A673 (cell line): ENCODE measurements at regions not wholly inside any gene's neighbourhood (a gene's known extent, or its start where the extent isn't known, plus 50 kb on each side); places are given as distances from the start of the nearest gene placed in this dataset.

ENCODE experiments used
- BruUV-seq: library from RNA; stranded (reverse); fragments of 400-500 nt; replicated peaks from 2 replicates; lab custom pipeline; 2021; lab: Mats Ljungman, UMichigan
- CTCF ChIA-PET: fragments of 300-600 bp; sonication (Branson Sonifier 250); formaldehyde crosslinking; loops from one replicate; lab custom pipeline; 2022; ENCODE audit warnings: antibody characterized with exemption; lab: Charles Lee
- POLR2A ChIA-PET: fragments of 300-600 bp; sonication (Branson Sonifier 250); formaldehyde crosslinking; loops from one replicate; lab custom pipeline; 2022; ENCODE audit warnings: antibody characterized with exemption; ENCODE audit not compliant: low non-redundant PET; lab: Charles Lee
- DNase-seq: peaks from one replicate; pipeline ENCODE4 v3.0.0-alpha.2; 2015; ENCODE audit warnings: low spot score
- H3K27ac ChIP-seq: fragments of 200-600 bp; sonication (generic); 2 replicates; pipeline ENCODE4 v1.5.1; 2016; ENCODE audit warnings: mixed run types, low read depth, mild to moderate bottlenecking, mixed read lengths, antibody characterized with exemption, low read length; ENCODE audit not compliant: poor library complexity, severe bottlenecking
- H3K27me3 ChIP-seq: fragments of 200-600 bp; sonication (generic); replicated peaks from 2 replicates; pipeline ENCODE4 v1.6.1; 2017; ENCODE audit warnings: mixed run types, low read depth, mild to moderate bottlenecking, mixed read lengths, antibody characterized with exemption, low read length; ENCODE audit not compliant: insufficient read depth, poor library complexity
- H3K36me3 ChIP-seq: fragments of 200-600 bp; sonication (generic); 2 replicates; pipeline ENCODE4 v1.6.1; 2016; ENCODE audit warnings: mixed run types, mild to moderate bottlenecking, mixed read lengths, antibody characterized with exemption, low read length; ENCODE audit not compliant: insufficient read depth, poor library complexity, severe bottlenecking
- H3K4me1 ChIP-seq: fragments of 200-600 bp; sonication (generic); 2 replicates; pipeline ENCODE4 v1.6.1; 2017; ENCODE audit warnings: mixed run types, mild to moderate bottlenecking, mixed read lengths, antibody characterized with exemption, low read length; ENCODE audit not compliant: insufficient read depth, poor library complexity, severe bottlenecking
- H3K4me3 ChIP-seq: fragments of 200-600 bp; sonication (generic); 2 replicates; pipeline ENCODE4 v1.5.1; 2016; ENCODE audit warnings: low read depth, mixed run types, mild to moderate bottlenecking, mixed read lengths, low read length; ENCODE audit not compliant: poor library complexity, severe bottlenecking
- H3K9me3 ChIP-seq: fragments of 200-600 bp; sonication (generic); 2 replicates; pipeline ENCODE4 v1.6.1; 2016; ENCODE audit warnings: mixed run types, low read depth, mild to moderate bottlenecking, mixed read lengths, antibody characterized with exemption, low read length; ENCODE audit not compliant: poor library complexity, severe bottlenecking
- CTCF ChIP-seq: fragments of 300-800, 200-600 bp; sonication (generic); conservative IDR thresholded peaks from 2 replicates; pipeline ENCODE4 v1.5.1; 2017; ENCODE audit warnings: low read depth, mild to moderate bottlenecking, antibody characterized with exemption, low read length, moderate library complexity, mixed read lengths
- EZH2 ChIP-seq: fragments of 200-600 bp; sonication (generic); IDR thresholded peaks from 2 replicates; pipeline ENCODE4 v1.6.1; 2017; ENCODE audit warnings: borderline replicate concordance, low read depth, mild to moderate bottlenecking, mixed read lengths, antibody characterized with exemption, low read length; ENCODE audit not compliant: poor library complexity, severe bottlenecking
- intact Hi-C: fragments of 100-400 bp; cut with micrococcal nuclease; formaldehyde crosslinking; loops from one replicate; pipeline ENCODE4 v1.10.0; 2022; ENCODE audit not compliant: unreplicated experiment

GRCh38 chr16:6993544-6993943 is 339.1 kb upstream of the RBFOX1 start:
- DNase-seq = peak; percentile 16
- TF ChIP-seq CTCF (no peak), EZH2 (no peak)
- H3K27me3 ChIP-seq = no peaks in the 10 kb centered on the region
- POLR2A ChIA-PET = no interaction called here
- no TSS peak for BruUV-seq
- CTCF ChIA-PET = no interaction called here
- no peaks in the 10 kb centered on the region for H3K9me3 ChIP-seq
- no peaks in the 10 kb centered on the region for H3K36me3 ChIP-seq
- no peak overlapping the region for H3K4me3 ChIP-seq
- H3K4me1 ChIP-seq = no peaks in the 10 kb centered on the region
- intact Hi-C loops = no loop called here
- H3K27ac ChIP-seq = no peak overlapping the region

GRCh38 chr16:6988846-6989245 is 343.8 kb upstream of the RBFOX1 start:
- intact Hi-C loops = no loop called here
- Histone ChIP-seq H3K27ac (no peak overlapping the region), H3K9me3 (no peaks in the 10 kb centered on the region), H3K4me3 (no peak overlapping the region), H3K27me3 (no peaks in the 10 kb centered on the region), H3K4me1 (no peaks in the 10 kb centered on the region), H3K36me3 (no peaks in the 10 kb centered on the region)
- no TSS peak for BruUV-seq
- ChIA-PET CTCF (no interaction called here), POLR2A (no interaction called here)
- DNase-seq = no peak
- TF ChIP-seq CTCF = no peak
- TF ChIP-seq EZH2 = no peak

- Histone ChIP-seq H3K9me3 (no peaks in the 10 kb centered on the region), H3K4me1 (no peaks in the 10 kb centered on the region), H3K27me3 (no peaks in the 10 kb centered on the region), H3K36me3 (no peaks in the 10 kb centered on the region), H3K27ac (no peak overlapping the region), H3K4me3 (no peak overlapping the region)
- ChIA-PET CTCF (no interaction called here), POLR2A (no interaction called here)
- intact Hi-C loops = no loop called here
- BruUV-seq = no TSS peak
- TF ChIP-seq EZH2 (no peak), CTCF (no peak)
- no peak for DNase-seq
These were observed 354.7 kb upstream of the RBFOX1 start for GRCh38 chr16:6977916-6978315.
